Lower leg skin (tissue), 3 donors: ENCODE measurements at regions not wholly inside any gene's neighbourhood (a gene's known extent, or its start where the extent isn't known, plus 50 kb on each side); places are given as distances from the start of the nearest gene placed in this dataset.

ENCODE experiments used
- POLR2A ChIP-seq, 2 donors: fragments of 450-650 bp; IDR thresholded peaks; one replicate each; pipeline ENCODE4 v1.6.1; 2016 to 2017; ENCODE audit warnings: antibody characterized with exemption in 2 of 2, mild to moderate bottlenecking in 1 of 2, moderate library complexity in 1 of 2
- TF ChIP-seq, protein P1 (sequence below), 3 donors: fragments of 450-650 bp; IDR thresholded peaks; one replicate each; pipeline ENCODE4 v1.5.1; 2016; ENCODE audit warnings: antibody characterized with exemption in 3 of 3, mild to moderate bottlenecking in 3 of 3, moderate library complexity in 2 of 3

DNA sequence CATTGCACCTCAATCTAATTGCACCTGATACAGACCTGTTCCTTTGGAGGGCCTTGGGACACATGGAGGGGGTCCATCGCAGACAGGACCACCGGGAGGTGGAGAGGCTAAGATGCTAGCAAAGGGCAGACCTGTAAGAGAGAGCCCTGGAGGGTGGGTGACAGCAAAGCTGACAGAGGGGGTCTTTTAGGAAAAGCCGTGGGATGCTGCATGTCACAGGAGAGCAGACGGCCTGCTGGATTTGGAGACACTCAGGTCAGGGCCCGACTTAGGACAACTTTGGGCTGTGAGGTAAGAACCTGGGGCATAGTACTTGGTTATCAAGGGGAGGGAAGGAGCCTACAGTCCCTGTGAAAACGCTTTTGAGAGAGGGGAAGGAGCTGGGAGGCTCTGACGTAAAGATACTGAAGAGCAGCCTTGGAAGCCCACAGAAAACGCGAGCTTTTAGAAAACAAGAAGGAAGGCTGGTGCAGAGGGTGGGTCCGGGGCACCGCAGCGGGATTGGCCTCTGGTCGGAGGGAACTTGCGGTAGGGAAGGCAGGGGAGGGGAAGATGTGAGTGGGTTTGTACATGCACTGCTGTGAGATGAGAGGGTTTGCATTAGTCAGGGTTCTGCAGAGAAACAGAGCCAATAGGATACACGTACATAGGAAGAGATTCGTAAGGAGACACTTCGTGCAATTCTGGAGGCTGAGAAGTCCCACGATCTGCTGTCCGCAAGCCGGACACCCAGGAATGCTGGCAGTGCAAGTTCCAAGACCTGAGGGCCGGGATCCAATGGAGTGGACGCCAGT is 868.5 kb downstream of the TBC1D22A start:
- no peak for TF ChIP-seq POLR2A (IDR thresholded peaks at IDR 0.05)
- TF ChIP-seq, protein P1, sequence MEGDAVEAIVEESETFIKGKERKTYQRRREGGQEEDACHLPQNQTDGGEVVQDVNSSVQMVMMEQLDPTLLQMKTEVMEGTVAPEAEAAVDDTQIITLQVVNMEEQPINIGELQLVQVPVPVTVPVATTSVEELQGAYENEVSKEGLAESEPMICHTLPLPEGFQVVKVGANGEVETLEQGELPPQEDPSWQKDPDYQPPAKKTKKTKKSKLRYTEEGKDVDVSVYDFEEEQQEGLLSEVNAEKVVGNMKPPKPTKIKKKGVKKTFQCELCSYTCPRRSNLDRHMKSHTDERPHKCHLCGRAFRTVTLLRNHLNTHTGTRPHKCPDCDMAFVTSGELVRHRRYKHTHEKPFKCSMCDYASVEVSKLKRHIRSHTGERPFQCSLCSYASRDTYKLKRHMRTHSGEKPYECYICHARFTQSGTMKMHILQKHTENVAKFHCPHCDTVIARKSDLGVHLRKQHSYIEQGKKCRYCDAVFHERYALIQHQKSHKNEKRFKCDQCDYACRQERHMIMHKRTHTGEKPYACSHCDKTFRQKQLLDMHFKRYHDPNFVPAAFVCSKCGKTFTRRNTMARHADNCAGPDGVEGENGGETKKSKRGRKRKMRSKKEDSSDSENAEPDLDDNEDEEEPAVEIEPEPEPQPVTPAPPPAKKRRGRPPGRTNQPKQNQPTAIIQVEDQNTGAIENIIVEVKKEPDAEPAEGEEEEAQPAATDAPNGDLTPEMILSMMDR (IDR thresholded peaks at IDR 0.05): no peak
